IMR-90 (cell line): ENCODE measurements at regions not wholly inside any gene's neighbourhood (a gene's known extent, or its start where the extent isn't known, plus 50 kb on each side); places are given as distances from the start of the nearest gene placed in this dataset.

Experiments used
- ATAC-seq: fragments of 200-7000 bp; cut with Tn5 transposase; 2 replicates; pipeline ENCODE4 v1.9.1; 2020; ENCODE audit warnings: low read depth, mild to moderate bottlenecking, moderate library complexity
- BruUV-seq: library from RNA; stranded (reverse); fragments of 400-500 nt; replicated peaks from 2 replicates; lab custom pipeline; 2021; lab: Mats Ljungman, UMichigan
- CTCF ChIA-PET: fragments of 300-600 bp; formaldehyde crosslinking; extraction: SDS; loops from one replicate; lab custom pipeline; 2021; ENCODE audit warnings: antibody characterized with exemption; lab: Yijun Ruan, JAX
- POLR2A ChIA-PET: fragments of 300-600 bp; sonication (Branson Sonifier 250); formaldehyde crosslinking; loops from one replicate; lab custom pipeline; 2022; ENCODE audit warnings: antibody characterized with exemption; ENCODE audit not compliant: unreplicated experiment; lab: Charles Lee
- DNase-seq: peaks from one replicate; pipeline ENCODE4 v3.0.0; 2013
- H2AFZ ChIP-seq: replicated peaks from 2 replicates; pipeline ENCODE3; 2013; ENCODE audit warnings: low read length, mild to moderate bottlenecking; ENCODE audit not compliant: poor library complexity
- H2AK5ac ChIP-seq: 2 replicates; pipeline ENCODE4 v1.6.1; 2013; ENCODE audit warnings: low read depth, low read length, inconsistent platforms
- H2AK9ac ChIP-seq: replicated peaks from 2 replicates; pipeline ENCODE3; 2013; ENCODE audit warnings: mild to moderate bottlenecking, low read depth, low read length, moderate library complexity; ENCODE audit not compliant: poor library complexity
- H2BK120ac ChIP-seq: 2 replicates; pipeline ENCODE4 v1.6.1; 2013; ENCODE audit warnings: low read depth, low read length, inconsistent platforms
- H2BK15ac ChIP-seq: 3 replicates; pipeline ENCODE4 v1.6.1; 2013; ENCODE audit warnings: low read depth, low read length, inconsistent platforms
- H2BK20ac ChIP-seq: 2 replicates; pipeline ENCODE4 v1.6.1; 2013; ENCODE audit warnings: low read depth, mild to moderate bottlenecking, inconsistent platforms, low read length, moderate library complexity
- H2BK5ac ChIP-seq: 2 replicates; pipeline ENCODE4 v1.6.1; 2013; ENCODE audit warnings: mild to moderate bottlenecking, low read depth, low read length, inconsistent platforms; ENCODE audit not compliant: poor library complexity, severe bottlenecking
- H3K14ac ChIP-seq: replicated peaks from 2 replicates; pipeline ENCODE4 v1.6.1; 2013; ENCODE audit warnings: low read depth, low read length, inconsistent platforms
- H3K18ac ChIP-seq: 2 replicates; pipeline ENCODE4 v1.6.1; 2013; ENCODE audit warnings: low read depth, low read length, control low read depth
- H3K23ac ChIP-seq: 2 replicates; pipeline ENCODE4 v1.6.1; 2013; ENCODE audit warnings: low read depth, low read length, inconsistent platforms
- H3K27ac ChIP-seq: 2 replicates; pipeline ENCODE4 v1.5.1; 2013; ENCODE audit warnings: mild to moderate bottlenecking, control low read depth, low read length; ENCODE audit not compliant: insufficient read depth
- H3K27me3 ChIP-seq: 2 replicates; pipeline ENCODE4 v1.6.1; 2013; ENCODE audit warnings: low read length; ENCODE audit not compliant: control insufficient read depth, insufficient read depth
- H3K36me3 ChIP-seq: 2 replicates; pipeline ENCODE4 v1.6.1; 2013; ENCODE audit warnings: low read length, mixed read lengths; ENCODE audit not compliant: control insufficient read depth, insufficient read depth
- H3K4ac ChIP-seq: 2 replicates; pipeline ENCODE4 v1.6.1; 2013; ENCODE audit warnings: low read depth, low read length, inconsistent platforms
- H3K4me1 ChIP-seq: 2 replicates; pipeline ENCODE4 v1.6.1; 2013; ENCODE audit warnings: low read length, mixed read lengths; ENCODE audit not compliant: control insufficient read depth, insufficient read depth
- H3K4me2 ChIP-seq: 2 replicates; pipeline ENCODE4 v1.6.1; 2013; ENCODE audit warnings: low read depth, mild to moderate bottlenecking, control low read depth, low read length, moderate library complexity
- H3K4me3 ChIP-seq: 2 replicates; pipeline ENCODE4 v1.5.1; 2013; ENCODE audit warnings: low read depth, mild to moderate bottlenecking, control low read depth, low read length, moderate library complexity; ENCODE audit not compliant: insufficient read depth
- H3K56ac ChIP-seq: 2 replicates; pipeline ENCODE4 v1.6.1; 2013; ENCODE audit warnings: low read length, inconsistent platforms; ENCODE audit not compliant: insufficient read depth; ENCODE audit errors: extremely low read depth
- H3K79me1 ChIP-seq, 2 experiments: 2 replicates each; pipeline ENCODE4 v1.6.1; 2013; ENCODE audit warnings: low read length in 2 of 2, inconsistent platforms in 1 of 2, low read depth in 1 of 2
- H3K9ac ChIP-seq: 2 replicates; pipeline ENCODE4 v1.6.1; 2013; ENCODE audit warnings: low read depth, low read length, control low read depth
- H3K9me1 ChIP-seq: 2 replicates; pipeline ENCODE4 v1.6.1; 2013; ENCODE audit warnings: low read length, inconsistent platforms; ENCODE audit not compliant: insufficient read depth
- H3K9me3 ChIP-seq: 2 replicates; pipeline ENCODE4 v1.6.1; 2013; ENCODE audit warnings: low read length; ENCODE audit not compliant: control insufficient read depth, insufficient read depth
- H4K20me1 ChIP-seq: 2 replicates; pipeline ENCODE4 v1.6.1; 2013; ENCODE audit warnings: low read length, inconsistent platforms; ENCODE audit not compliant: insufficient read depth
- H4K5ac ChIP-seq: 2 replicates; pipeline ENCODE4 v1.6.1; 2013; ENCODE audit warnings: mild to moderate bottlenecking, low read depth, low read length, control low read depth
- H4K8ac ChIP-seq, 2 experiments: 2 replicates each; pipeline ENCODE4 v1.6.1; 2013; ENCODE audit warnings: low read depth in 2 of 2, low read length in 2 of 2, control low read depth in 1 of 2, inconsistent platforms in 1 of 2
- H4K91ac ChIP-seq: 2 replicates; pipeline ENCODE4 v1.6.1; 2013; ENCODE audit warnings: low read depth, low read length, inconsistent platforms; ENCODE audit not compliant: insufficient read depth
- BHLHE40 ChIP-seq: fragments of 150-350 bp; IDR thresholded peaks from 2 replicates; pipeline ENCODE4 v1.6.1; 2016; ENCODE audit warnings: mild to moderate bottlenecking, low read depth, low read length
- CEBPB ChIP-seq: IDR thresholded peaks from 2 replicates; pipeline ENCODE4 v1.6.1; 2012; ENCODE audit warnings: low read depth, low read length, improper control_type of control experiment
- CHD1 ChIP-seq: IDR thresholded peaks from 2 replicates; pipeline ENCODE4 v1.6.1; 2012; ENCODE audit warnings: low read depth, low read length, improper control_type of control experiment
- CTCF ChIP-seq: conservative IDR thresholded peaks from 2 replicates; pipeline ENCODE4 v1.5.1; 2012; ENCODE audit warnings: mild to moderate bottlenecking, low read depth, low read length, improper control_type of control experiment
- ELK1 ChIP-seq: fragments of 150-350 bp; IDR thresholded peaks from 2 replicates; pipeline ENCODE4 v1.6.1; 2016; ENCODE audit warnings: low read depth, mild to moderate bottlenecking, low read length, moderate library complexity, borderline replicate concordance
- MAFK ChIP-seq: IDR thresholded peaks from 2 replicates; pipeline ENCODE4 v1.6.1; 2012; ENCODE audit warnings: low read depth, low read length, improper control_type of control experiment
- MAZ ChIP-seq: IDR thresholded peaks from 2 replicates; pipeline ENCODE4 v1.6.1; 2012; ENCODE audit warnings: low read depth, mild to moderate bottlenecking, low read length, improper control_type of control experiment, moderate library complexity, borderline replicate concordance
- MXI1 ChIP-seq: IDR thresholded peaks from 2 replicates; pipeline ENCODE4 v1.6.1; 2012; ENCODE audit warnings: low read depth, mild to moderate bottlenecking, low read length, moderate library complexity, borderline replicate concordance
- NFE2L2 ChIP-seq: fragments of 150-350 bp; IDR thresholded peaks from 2 replicates; pipeline ENCODE4 v1.6.1; 2016; ENCODE audit warnings: low read depth, mild to moderate bottlenecking, low read length
- POLR2A ChIP-seq: IDR thresholded peaks from 2 replicates; pipeline ENCODE4 v1.6.1; 2012; ENCODE audit warnings: mild to moderate bottlenecking, low read depth, low read length
- RAD21 ChIP-seq: IDR thresholded peaks from 2 replicates; pipeline ENCODE4 v1.6.1; 2012; ENCODE audit warnings: low read length, improper control_type of control experiment
- RCOR1 ChIP-seq: IDR thresholded peaks from 2 replicates; pipeline ENCODE4 v1.6.1; 2012; ENCODE audit warnings: mild to moderate bottlenecking, low read length, improper control_type of control experiment; ENCODE audit not compliant: insufficient replicate concordance
- RFX5 ChIP-seq: IDR thresholded peaks from 2 replicates; pipeline ENCODE4 v1.8.0; 2012; ENCODE audit warnings: low read depth, mild to moderate bottlenecking, low read length, moderate library complexity
- SMC3 ChIP-seq: fragments of 150-350 bp; IDR thresholded peaks from 2 replicates; pipeline ENCODE4 v1.6.1; 2016; ENCODE audit warnings: low read depth, mild to moderate bottlenecking, antibody characterized with exemption, low read length, moderate library complexity
- USF2 ChIP-seq: fragments of 150-350 bp; IDR thresholded peaks from 2 replicates; pipeline ENCODE4 v1.6.1; 2017; ENCODE audit warnings: mild to moderate bottlenecking, antibody characterized with exemption, low read length, low read depth
- WGBS, 2 experiments: methylation state at CpG; one replicate each; pipeline versions ENCODE4 v1.1.5 to v1.1.7; 2013; ENCODE audit warnings: missing lambda C conversion rate in 2 of 2; ENCODE audit not compliant: insufficient read length in 1 of 2; ENCODE audit errors: extremely low coverage in 2 of 2; 5-methylcytosine and 5-hydroxymethylcytosine counted together
- dilution Hi-C: fragments of 300-500 bp; cut with HindIII; formaldehyde crosslinking; loops from one replicate; pipeline ENCODE4 v1.14.3; 2018; ENCODE audit warnings: low sequenced_read_pairs; ENCODE audit not compliant: unreplicated experiment
- in situ Hi-C: fragments of 300-500 bp; cut with MboI; formaldehyde crosslinking; loops from 3 replicates; pipeline ENCODE4 v1.14.3; 2019; ENCODE audit warnings: low sequenced_read_pairs, inconsistent platforms, mixed read lengths
- intact Hi-C: fragments of 100-400 bp; cut with micrococcal nuclease; formaldehyde crosslinking; loops from 2 replicates; pipeline ENCODE4 v1.10.0; 2022

GRCh38 chr17:13822700-13823099 lies 221.0 kb upstream of the HS3ST3A1 start:
- H3K9me1 ChIP-seq = no peaks in the 10 kb centered on the region
- no peaks in the 10 kb centered on the region for H3K36me3 ChIP-seq
- no TSS peak for BruUV-seq
- ChIA-PET CTCF (no interaction called here), POLR2A (no interaction called here)
- H3K27ac ChIP-seq = no peak overlapping the region
- H4K20me1 ChIP-seq = no peaks in the 10 kb centered on the region
- dilution Hi-C loops = no loop called here
- no peak overlapping the region for H2BK20ac ChIP-seq
- no peak overlapping the region for H2AK9ac ChIP-seq
- DNase-seq (no peak), ATAC-seq (no peak)
- no peak overlapping the region for H3K4ac ChIP-seq
- H3K4me3 ChIP-seq = no peak overlapping the region
- in situ Hi-C loops = no loop called here
- H3K18ac ChIP-seq = no peak overlapping the region
- H3K9me3 ChIP-seq = no peaks in the 10 kb centered on the region
- H3K56ac ChIP-seq = no peak overlapping the region
- H2AFZ ChIP-seq = no peak overlapping the region
- H4K5ac ChIP-seq = no peak overlapping the region
- no peak overlapping the region for H4K8ac ChIP-seq
- H3K23ac ChIP-seq = no peak overlapping the region
- H3K4me2 ChIP-seq = no peak overlapping the region
- no peak overlapping the region for H3K14ac ChIP-seq
- no peaks in the 10 kb centered on the region for H3K4me1 ChIP-seq
- WGBS, 2 experiments = no CpG with 5 or more reads among the region's 3 CpGs
- no peak overlapping the region for H4K91ac ChIP-seq
- H2AK5ac ChIP-seq = no peak overlapping the region
- H2BK15ac ChIP-seq = no peak overlapping the region
- no peak overlapping the region for H3K9ac ChIP-seq
- TF ChIP-seq MXI1 (no peak), POLR2A (no peak), CHD1 (no peak), NFE2L2 (no peak), RCOR1 (no peak), MAFK (no peak), BHLHE40 (no peak), USF2 (no peak), MAZ (no peak), CTCF (no peak), CEBPB (no peak), RAD21 (no peak), RFX5 (no peak), ELK1 (no peak), SMC3 (no peak)
- no peak overlapping the region for H2BK5ac ChIP-seq
- intact Hi-C loops = no loop called here
- peaks cover 2% of the 10 kb centered on the region; the same call in 1 of the 2 replicates for H3K27me3 ChIP-seq
- H2BK120ac ChIP-seq = no peak overlapping the region
- no peaks in the 10 kb centered on the region for H3K79me1 ChIP-seq
